Brain microvascular endothelial cell (primary cell): ENCODE measurements at regions not wholly inside any gene's neighbourhood (a gene's known extent, or its start where the extent isn't known, plus 50 kb on each side); places are given as distances from the start of the nearest gene placed in this dataset.
"Not testable (repeated sequence)": the region's sequence is repeated elsewhere in the genome, so short reads cannot be mapped to it uniquely, and the experiment has no call there.

Experiments
- DNase-seq: peaks from one replicate; pipeline ENCODE4 v3.0.0-alpha.2; 2020
- H3K27ac ChIP-seq: fragments of 250-450 bp; sonication (Bioruptor Pico); 2 replicates; pipeline ENCODE4 v1.5.1; 2020; ENCODE audit warnings: mild to moderate bottlenecking, moderate library complexity
- H3K27me3 ChIP-seq: fragments of 250-450 bp; sonication (Bioruptor Pico); replicated peaks from 2 replicates; pipeline ENCODE4 v1.5.1; 2020; ENCODE audit warnings: mild to moderate bottlenecking
- H3K36me3 ChIP-seq: fragments of 250-450 bp; sonication (Bioruptor Pico); replicated peaks from 2 replicates; pipeline ENCODE4 v1.5.1; 2020; ENCODE audit warnings: mild to moderate bottlenecking
- H3K4me3 ChIP-seq: 2 replicates; pipeline ENCODE4 v1.5.1; 2011; ENCODE audit warnings: low read depth, mild to moderate bottlenecking, control low read depth, low read length, moderate library complexity
- CTCF ChIP-seq: IDR thresholded peaks from 2 replicates; pipeline ENCODE4 v1.5.1; 2011; ENCODE audit warnings: low read depth, mild to moderate bottlenecking, moderate library complexity, low read length, control low read depth, inconsistent platforms; ENCODE audit errors: missing control alignments
- in situ Hi-C: cut with HindIII; loops from 2 replicates; pipeline ENCODE4 v1.10.0; 2017; ENCODE audit warnings: low sequenced_read_pairs, low pct_ligation_motif_present

GRCh38 chr9:40991741-40992471 is 136.6 kb downstream of the FOXD4L6 start:
- peak; percentile 99 for DNase-seq
- H3K36me3 ChIP-seq, in situ Hi-C loops, H3K27me3 ChIP-seq: not testable (repeated sequence)
- peak overlapping the region; percentile 81 for H3K27ac ChIP-seq
- peak; percentile 85 for TF ChIP-seq CTCF
- H3K4me3 ChIP-seq = peak overlapping the region; percentile 94

- H3K27ac ChIP-seq = peak overlapping the region; percentile 72
- H3K36me3 ChIP-seq, H3K27me3 ChIP-seq, DNase-seq, in situ Hi-C loops: not testable (repeated sequence)
- H3K4me3 ChIP-seq = peak overlapping the region; percentile 94
Measured at GRCh38 chr9:40991100-40991740, 137.3 kb downstream of the FOXD4L6 start.

- DNase-seq, H3K4me3 ChIP-seq, H3K27me3 ChIP-seq, H3K36me3 ChIP-seq, H3K27ac ChIP-seq, in situ Hi-C loops: not testable (repeated sequence)
Measured at GRCh38 chr9:40986332-40986731, 142.1 kb downstream of the FOXD4L6 start.

- H3K4me3 ChIP-seq, H3K27me3 ChIP-seq, in situ Hi-C loops, DNase-seq, H3K36me3 ChIP-seq, H3K27ac ChIP-seq: not testable (repeated sequence)
Measured at GRCh38 chr9:40975351-40975750, 153.1 kb downstream of the FOXD4L6 start.

- H3K27me3 ChIP-seq, DNase-seq, H3K36me3 ChIP-seq, H3K4me3 ChIP-seq, H3K27ac ChIP-seq, in situ Hi-C loops: not testable (repeated sequence)
Measured at GRCh38 chr9:40974912-40975311, 153.6 kb downstream of the FOXD4L6 start.

- H3K27me3 ChIP-seq, H3K4me3 ChIP-seq, DNase-seq, H3K27ac ChIP-seq, H3K36me3 ChIP-seq, in situ Hi-C loops: not testable (repeated sequence)
Measured at GRCh38 chr9:40971773-40972172, 156.7 kb downstream of the FOXD4L6 start.

- in situ Hi-C loops, DNase-seq, H3K27ac ChIP-seq, H3K36me3 ChIP-seq, H3K27me3 ChIP-seq, H3K4me3 ChIP-seq: not testable (repeated sequence)
- TF ChIP-seq CTCF = peak; percentile 41
Measured at GRCh38 chr9:40970340-40970739, 158.1 kb downstream of the FOXD4L6 start.

- H3K36me3 ChIP-seq, H3K27me3 ChIP-seq, H3K4me3 ChIP-seq, H3K27ac ChIP-seq, in situ Hi-C loops: not testable (repeated sequence)
- DNase-seq = peak; percentile 41
Measured at GRCh38 chr9:40962461-40962860, 166.0 kb downstream of the FOXD4L6 start.
